Neural cell (in vitro differentiated cells): ENCODE measurements at regions not wholly inside any gene's neighbourhood (a gene's known extent, or its start where the extent isn't known, plus 50 kb on each side); places are given as distances from the start of the nearest gene placed in this dataset.

Experiments
- H2AFZ ChIP-seq: fragments of 200-600, 300-800 bp; sonication (generic), shearing (Covaris generic); 2 replicates; pipeline ENCODE4 v1.6.0; 2014; ENCODE audit warnings: low read depth, mild to moderate bottlenecking, antibody characterized with exemption, low read length, moderate library complexity
- H3F3A ChIP-seq: fragments of 200-600 bp; shearing (Covaris generic); 2 replicates; pipeline ENCODE4 v1.6.1; 2016; ENCODE audit warnings: mild to moderate bottlenecking, moderate library complexity, mixed read lengths, antibody characterized with exemption, low read length; ENCODE audit not compliant: insufficient read depth, poor library complexity, severe bottlenecking
- H3K27ac ChIP-seq: fragments of 200-600, 300-800 bp; sonication (generic), shearing (Covaris generic); 2 replicates; pipeline ENCODE4 v1.5.1; 2014; ENCODE audit warnings: mild to moderate bottlenecking, low read length, moderate library complexity
- H3K27me3 ChIP-seq: fragments of 300-800, 200-600 bp; sonication (generic), shearing (Covaris generic); 2 replicates; pipeline ENCODE4 v1.6.0; 2014; ENCODE audit warnings: mild to moderate bottlenecking, low read depth, low read length, moderate library complexity; ENCODE audit not compliant: insufficient read depth
- H3K36me3 ChIP-seq: fragments of 300-800, 200-600 bp; sonication (generic), shearing (Covaris generic); 2 replicates; pipeline ENCODE4 v1.5.1; 2014; ENCODE audit warnings: mild to moderate bottlenecking, antibody characterized with exemption, low read length, moderate library complexity; ENCODE audit not compliant: insufficient read depth
- H3K4me2 ChIP-seq: fragments of 300-800, 200-600 bp; sonication (generic), shearing (Covaris generic); 2 replicates; pipeline ENCODE4 v1.6.0; 2014; ENCODE audit warnings: mild to moderate bottlenecking, low read length
- H3K4me3 ChIP-seq: fragments of 300-800, 200-600 bp; sonication (generic), shearing (Covaris generic); 2 replicates; pipeline ENCODE4 v1.5.1; 2014; ENCODE audit warnings: mild to moderate bottlenecking, low read length, moderate library complexity
- H3K79me2 ChIP-seq: fragments of 200-600 bp; shearing (Covaris generic); replicated peaks from 2 replicates; pipeline ENCODE4 v1.6.0; 2014; ENCODE audit warnings: mild to moderate bottlenecking, low read length, moderate library complexity; ENCODE audit not compliant: insufficient read depth
- H3K9ac ChIP-seq: fragments of 300-800, 200-600 bp; sonication (generic), shearing (Covaris generic); 2 replicates; pipeline ENCODE4 v1.6.1; 2016; ENCODE audit warnings: mild to moderate bottlenecking, low read length, mixed read lengths
- H3K9me2 ChIP-seq: fragments of 200-600 bp; shearing (Covaris generic); 2 replicates; pipeline ENCODE4 v1.6.1; 2016; ENCODE audit warnings: mild to moderate bottlenecking, low read length, mixed read lengths; ENCODE audit not compliant: insufficient read depth
- H3K9me3 ChIP-seq: fragments of 200-600, 300-800 bp; sonication (generic), shearing (Covaris generic); 2 replicates; pipeline ENCODE4 v1.6.1; 2016; ENCODE audit warnings: mild to moderate bottlenecking, mixed run types, low read length, moderate library complexity, mixed read lengths
- H4K20me1 ChIP-seq: fragments of 200-600 bp; shearing (Covaris generic); 2 replicates; pipeline ENCODE4 v1.6.1; 2016; ENCODE audit warnings: mild to moderate bottlenecking, mixed run types; ENCODE audit not compliant: insufficient read depth
- CTCF ChIP-seq: fragments of 450-650 bp; IDR thresholded peaks from 2 replicates; pipeline ENCODE4 v1.5.1; 2014; ENCODE audit warnings: antibody characterized with exemption, mild to moderate bottlenecking, moderate library complexity; ENCODE audit not compliant: poor library complexity, severe bottlenecking
- EP300 ChIP-seq: fragments of 450-650 bp; conservative IDR thresholded peaks from 2 replicates; pipeline ENCODE4 v1.6.1; 2014; ENCODE audit warnings: antibody characterized with exemption, mild to moderate bottlenecking, moderate library complexity; ENCODE audit not compliant: poor library complexity, severe bottlenecking
- EZH2 ChIP-seq: fragments of 200-600, 300-800 bp; shearing (Covaris generic), sonication (generic); IDR thresholded peaks from 2 replicates; pipeline ENCODE4 v1.6.1; 2014; ENCODE audit warnings: antibody characterized with exemption, low read length, borderline replicate concordance, mild to moderate bottlenecking; ENCODE audit not compliant: insufficient read depth, poor library complexity, severe bottlenecking
- MXI1 ChIP-seq: fragments of 450-650 bp; conservative IDR thresholded peaks from 2 replicates; pipeline ENCODE4 v1.6.1; 2014; ENCODE audit warnings: antibody characterized with exemption, mild to moderate bottlenecking; ENCODE audit not compliant: poor library complexity, severe bottlenecking
- POLR2AphosphoS5 ChIP-seq: IDR thresholded peaks from 2 replicates; pipeline ENCODE4 v1.6.1; 2012
- RAD21 ChIP-seq: fragments of 450-650 bp; conservative IDR thresholded peaks from 2 replicates; pipeline ENCODE4 v1.6.1; 2014; ENCODE audit warnings: antibody characterized with exemption, mild to moderate bottlenecking, moderate library complexity
- REST ChIP-seq: IDR thresholded peaks from 2 replicates; pipeline ENCODE4 v1.6.1; 2012; ENCODE audit warnings: borderline replicate concordance
- SMC3 ChIP-seq: fragments of 450-650 bp; conservative IDR thresholded peaks from 2 replicates; pipeline ENCODE4 v1.6.1; 2014; ENCODE audit warnings: antibody characterized with exemption, mild to moderate bottlenecking, moderate library complexity; ENCODE audit not compliant: poor library complexity
- TAF1 ChIP-seq: IDR thresholded peaks from 2 replicates; pipeline ENCODE4 v1.6.1; 2012; ENCODE audit warnings: low read depth

GRCh38 chr2:12968399-12968798, 251.7 kb downstream of the TRIB2 start:
- no peaks in the 10 kb centered on the region for H3K9me3 ChIP-seq
- H3K27me3 ChIP-seq, result no peaks in the 10 kb centered on the region
- H3F3A ChIP-seq, result no peaks in the 10 kb centered on the region
- H4K20me1 ChIP-seq, result no peaks in the 10 kb centered on the region
- TF ChIP-seq EZH2, result no peak
- no peak for TF ChIP-seq MXI1
- no peak for TF ChIP-seq EP300
- TF ChIP-seq POLR2AphosphoS5, result no peak
- TF ChIP-seq SMC3, result no peak
- no peak for TF ChIP-seq RAD21
- no peak for TF ChIP-seq CTCF
- no peak for TF ChIP-seq REST
- no peak for TF ChIP-seq TAF1
- H3K79me2 ChIP-seq, result no peaks in the 10 kb centered on the region
- H3K4me3 ChIP-seq, result no peak overlapping the region
- no peak overlapping the region for H3K9ac ChIP-seq
- no peaks in the 10 kb centered on the region for H3K36me3 ChIP-seq
- H2AFZ ChIP-seq, result no peak overlapping the region
- no peak overlapping the region for H3K4me2 ChIP-seq
- no peak overlapping the region for H3K27ac ChIP-seq
- no peaks in the 10 kb centered on the region for H3K9me2 ChIP-seq

GRCh38 chr2:12970861-12971260, 254.1 kb downstream of the TRIB2 start:
- H3K79me2 ChIP-seq, result no peaks in the 10 kb centered on the region
- no peaks in the 10 kb centered on the region for H3F3A ChIP-seq
- no peak overlapping the region for H2AFZ ChIP-seq
- no peaks in the 10 kb centered on the region for H3K36me3 ChIP-seq
- no peak overlapping the region for H3K4me3 ChIP-seq
- H4K20me1 ChIP-seq, result no peaks in the 10 kb centered on the region
- no peaks in the 10 kb centered on the region for H3K9me3 ChIP-seq
- no peak overlapping the region for H3K9ac ChIP-seq
- no peaks in the 10 kb centered on the region for H3K27me3 ChIP-seq
- TF ChIP-seq CTCF (no peak), RAD21 (no peak), SMC3 (no peak), EZH2 (no peak), TAF1 (no peak), REST (no peak), POLR2AphosphoS5 (no peak), MXI1 (no peak), EP300 (no peak)
- H3K9me2 ChIP-seq, result no peaks in the 10 kb centered on the region
- no peak overlapping the region for H3K4me2 ChIP-seq
- H3K27ac ChIP-seq, result no peak overlapping the region
